WERI-Rb-1 (cell line): ENCODE measurements at regions not wholly inside any gene's neighbourhood (a gene's known extent, or its start where the extent isn't known, plus 50 kb on each side); places are given as distances from the start of the nearest gene placed in this dataset.

Source experiments
- DNase-seq: peaks from one replicate; pipeline ENCODE4 v3.0.0-alpha.2; 2020
- H3K27ac ChIP-seq: fragments of 250-450 bp; sonication (Bioruptor Pico); 2 replicates; pipeline ENCODE4 v1.5.1; 2020; ENCODE audit warnings: mild to moderate bottlenecking, moderate library complexity
- H3K27me3 ChIP-seq: fragments of 250-450 bp; sonication (Bioruptor Pico); 2 replicates; pipeline ENCODE4 v1.5.1; 2021; ENCODE audit warnings: mild to moderate bottlenecking, low read depth, moderate library complexity; ENCODE audit not compliant: insufficient read depth, severe bottlenecking
- H3K36me3 ChIP-seq: fragments of 250-450 bp; sonication (Bioruptor Pico); 2 replicates; pipeline ENCODE4 v1.5.1; 2020; ENCODE audit warnings: mild to moderate bottlenecking, moderate library complexity
- H3K4me3 ChIP-seq: 2 replicates; pipeline ENCODE4 v1.5.1; 2011; ENCODE audit warnings: low read depth, mild to moderate bottlenecking, control low read depth, low read length
- H3K9me3 ChIP-seq: fragments of 250-450 bp; sonication (Bioruptor Pico); 2 replicates; pipeline ENCODE4 v1.5.1; 2021; ENCODE audit warnings: mild to moderate bottlenecking, moderate library complexity; ENCODE audit not compliant: severe bottlenecking
- TF ChIP-seq, protein P1 (sequence below): IDR thresholded peaks from 2 replicates; pipeline ENCODE4 v1.5.1; 2011; ENCODE audit warnings: low read depth, mild to moderate bottlenecking, control low read depth, inconsistent platforms, low read length

DNA sequence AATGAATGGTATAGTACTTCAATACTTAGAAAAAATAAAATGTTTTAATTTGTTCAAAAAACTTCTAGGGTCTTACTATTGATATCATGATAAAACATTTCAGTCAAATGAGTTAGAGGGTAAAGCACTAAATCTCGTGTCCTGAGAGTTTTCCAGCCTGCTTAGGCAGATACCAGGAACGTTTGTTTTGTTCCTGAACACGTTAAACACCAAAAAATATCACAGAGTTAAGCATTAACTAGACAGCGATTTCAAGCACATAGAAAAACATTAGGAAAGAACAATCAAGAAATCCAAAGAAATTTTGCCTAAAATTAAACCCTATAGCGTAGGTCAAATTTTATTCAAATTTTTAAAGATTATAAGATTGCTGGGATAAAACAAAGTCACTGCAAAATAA is 204.6 kb upstream of the AGR3 start:
- TF ChIP-seq, protein P1, sequence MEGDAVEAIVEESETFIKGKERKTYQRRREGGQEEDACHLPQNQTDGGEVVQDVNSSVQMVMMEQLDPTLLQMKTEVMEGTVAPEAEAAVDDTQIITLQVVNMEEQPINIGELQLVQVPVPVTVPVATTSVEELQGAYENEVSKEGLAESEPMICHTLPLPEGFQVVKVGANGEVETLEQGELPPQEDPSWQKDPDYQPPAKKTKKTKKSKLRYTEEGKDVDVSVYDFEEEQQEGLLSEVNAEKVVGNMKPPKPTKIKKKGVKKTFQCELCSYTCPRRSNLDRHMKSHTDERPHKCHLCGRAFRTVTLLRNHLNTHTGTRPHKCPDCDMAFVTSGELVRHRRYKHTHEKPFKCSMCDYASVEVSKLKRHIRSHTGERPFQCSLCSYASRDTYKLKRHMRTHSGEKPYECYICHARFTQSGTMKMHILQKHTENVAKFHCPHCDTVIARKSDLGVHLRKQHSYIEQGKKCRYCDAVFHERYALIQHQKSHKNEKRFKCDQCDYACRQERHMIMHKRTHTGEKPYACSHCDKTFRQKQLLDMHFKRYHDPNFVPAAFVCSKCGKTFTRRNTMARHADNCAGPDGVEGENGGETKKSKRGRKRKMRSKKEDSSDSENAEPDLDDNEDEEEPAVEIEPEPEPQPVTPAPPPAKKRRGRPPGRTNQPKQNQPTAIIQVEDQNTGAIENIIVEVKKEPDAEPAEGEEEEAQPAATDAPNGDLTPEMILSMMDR = no peak
- DNase-seq = no peak
- H3K36me3 ChIP-seq = no peaks in the 10 kb centered on the region
- H3K27ac ChIP-seq = no peak overlapping the region
- H3K9me3 ChIP-seq = no peaks in the 10 kb centered on the region
- no peaks in the 10 kb centered on the region for H3K27me3 ChIP-seq
- H3K4me3 ChIP-seq = no peak overlapping the region

DNA sequence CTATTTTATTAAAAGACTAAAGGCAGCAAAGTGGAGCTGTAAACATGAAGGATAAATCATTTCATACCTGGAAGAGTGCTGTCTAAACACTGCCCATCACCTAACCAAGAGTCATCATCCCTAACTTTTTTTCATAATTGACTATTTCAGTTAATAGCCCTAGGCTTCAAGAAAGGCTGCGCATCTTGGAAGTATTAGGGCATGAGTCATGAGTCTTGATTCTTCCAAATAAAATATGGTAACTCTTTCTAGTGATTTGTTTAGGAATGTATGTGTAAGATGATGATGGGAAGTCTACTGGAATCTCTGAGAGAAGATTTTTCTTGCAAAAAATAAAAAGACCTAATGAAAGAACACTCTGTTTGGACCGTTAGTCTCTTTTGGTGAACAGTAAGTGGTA is 207.7 kb upstream of the AHR start:
- Histone ChIP-seq H3K27me3 (no peaks in the 10 kb centered on the region), H3K9me3 (no peaks in the 10 kb centered on the region), H3K36me3 (no peaks in the 10 kb centered on the region), H3K4me3 (no peak overlapping the region), H3K27ac (no peak overlapping the region)
- no peak for DNase-seq
- TF ChIP-seq, protein P1 = no peak

DNA sequence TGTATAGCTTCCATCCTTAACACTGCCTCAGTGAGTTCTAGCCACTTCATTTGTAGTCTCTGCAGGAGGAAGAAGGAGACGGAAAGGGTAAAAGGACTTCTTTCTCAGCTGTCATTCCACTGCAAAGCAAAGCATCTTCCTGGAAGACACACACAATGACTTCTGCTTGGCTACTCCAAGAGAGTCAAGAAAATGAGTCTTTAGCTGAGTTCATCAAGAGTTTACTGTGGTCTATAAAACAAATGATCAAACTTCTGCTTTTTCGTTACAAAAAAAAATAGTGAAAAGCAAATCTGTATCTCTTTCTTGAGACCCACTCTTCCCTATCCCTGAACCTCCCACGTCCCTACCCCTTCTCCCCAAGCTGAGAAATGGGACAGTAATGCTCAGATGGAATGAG is 205.0 kb upstream of the AHR start:
- Histone ChIP-seq H3K36me3 (no peaks in the 10 kb centered on the region), H3K4me3 (no peak overlapping the region), H3K27ac (no peak overlapping the region), H3K9me3 (no peaks in the 10 kb centered on the region), H3K27me3 (no peaks in the 10 kb centered on the region)
- TF ChIP-seq, protein P1 = no peak
- DNase-seq = no peak

DNA sequence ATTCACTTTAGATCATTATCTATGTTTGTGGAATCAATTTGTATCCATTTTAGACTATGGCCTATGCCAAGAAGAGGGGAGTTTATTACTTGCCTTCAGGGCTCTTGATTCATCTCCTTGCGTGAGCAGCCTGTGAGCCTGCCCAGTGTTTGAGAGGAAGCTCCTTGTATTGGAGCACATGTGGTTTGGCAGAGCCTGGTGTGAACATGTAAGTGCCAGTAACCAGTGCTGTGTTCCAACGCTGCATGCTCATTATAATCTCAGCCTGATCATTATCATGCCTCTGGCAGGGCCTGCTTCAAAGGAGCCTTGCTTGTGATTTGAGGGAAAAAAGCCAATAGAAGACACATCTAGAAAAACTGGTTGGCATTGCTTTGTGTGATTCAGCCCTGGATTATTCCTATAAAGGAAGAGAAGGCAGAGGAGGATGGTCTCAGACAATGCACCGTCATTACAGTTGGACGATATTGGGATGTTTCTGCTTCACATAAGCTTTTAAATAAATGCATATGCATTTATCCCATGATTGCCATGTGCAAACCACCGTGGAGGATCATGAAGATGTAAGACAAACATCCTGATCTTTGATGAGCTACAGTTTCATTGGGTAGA is 203.4 kb upstream of the AHR start:
- H3K4me3 ChIP-seq = no peak overlapping the region
- H3K36me3 ChIP-seq = no peaks in the 10 kb centered on the region
- no peaks in the 10 kb centered on the region for H3K9me3 ChIP-seq
- TF ChIP-seq, protein P1 = no peak
- DNase-seq = no peak
- H3K27me3 ChIP-seq = no peaks in the 10 kb centered on the region
- H3K27ac ChIP-seq = no peak overlapping the region

DNA sequence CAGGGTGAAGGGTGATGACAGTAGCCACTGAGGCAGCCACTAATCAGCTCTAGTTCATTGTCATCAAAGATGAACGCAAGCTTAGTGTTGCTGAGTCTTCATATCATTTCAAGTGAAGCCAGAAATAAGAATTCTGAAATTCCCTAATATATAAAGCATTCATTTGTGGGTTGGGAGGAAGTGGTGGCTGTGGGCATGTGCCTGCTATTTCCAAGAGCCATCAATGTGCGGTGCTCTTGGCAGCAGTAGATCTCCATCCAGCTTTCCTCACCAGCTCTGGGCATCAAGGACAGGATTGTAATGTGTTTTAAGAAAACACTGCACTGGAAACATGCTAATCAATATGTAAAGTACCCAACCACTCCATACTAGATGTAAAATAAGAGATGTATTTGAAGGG is 202.5 kb upstream of the AHR start:
- peak overlapping the region; percentile 2; the same call in 1 of the 2 replicates for H3K27ac ChIP-seq
- TF ChIP-seq, protein P1 = 0 out of 2 replicates have a peak, but pooled peaks have one; percentile 7
- H3K36me3 ChIP-seq = no peaks in the 10 kb centered on the region
- no peaks in the 10 kb centered on the region for H3K27me3 ChIP-seq
- no peak for DNase-seq
- no peak overlapping the region for H3K4me3 ChIP-seq
- H3K9me3 ChIP-seq = no peaks in the 10 kb centered on the region
